ENCODE measurements at regions not wholly inside any gene's neighbourhood (a gene's known extent, or its start where the extent isn't known, plus 50 kb on each side); places are given as distances from the start of the nearest gene placed in this dataset.

DNA sequence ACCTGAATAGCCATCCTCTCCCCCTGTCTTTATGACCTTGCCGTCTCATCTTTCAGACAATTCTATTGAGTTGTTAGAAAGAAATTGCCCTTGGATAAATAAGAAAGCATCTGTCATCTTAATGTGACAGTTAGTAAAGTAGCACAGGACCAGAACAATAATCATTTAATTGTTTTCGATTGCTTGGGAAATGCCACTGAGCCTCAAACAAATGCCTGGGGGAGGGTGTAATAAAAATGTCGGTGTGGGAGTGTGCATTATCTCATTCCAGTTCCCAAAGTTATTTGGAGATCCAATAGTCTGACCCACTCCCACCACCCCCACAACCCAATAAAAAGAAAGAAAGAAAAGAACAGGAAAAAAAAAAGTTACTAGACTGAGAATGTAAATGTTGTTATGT, 509.3 kb upstream of the LRRC7 start:
- Histone ChIP-seq H3K27me3 (no peaks in the 10 kb centered on the region), H3K36me3 (no peaks in the 10 kb centered on the region), H3K4me3 (no peak overlapping the region), H3K9me3 (no peaks in the 10 kb centered on the region), H3K4me1 (no peaks in the 10 kb centered on the region), H3K27ac (no peak overlapping the region)
- ATAC-seq (no peak), DNase-seq (no peak)
- intact Hi-C loops (cut with DNase I): no loop called here
- TF ChIP-seq, protein P1, sequence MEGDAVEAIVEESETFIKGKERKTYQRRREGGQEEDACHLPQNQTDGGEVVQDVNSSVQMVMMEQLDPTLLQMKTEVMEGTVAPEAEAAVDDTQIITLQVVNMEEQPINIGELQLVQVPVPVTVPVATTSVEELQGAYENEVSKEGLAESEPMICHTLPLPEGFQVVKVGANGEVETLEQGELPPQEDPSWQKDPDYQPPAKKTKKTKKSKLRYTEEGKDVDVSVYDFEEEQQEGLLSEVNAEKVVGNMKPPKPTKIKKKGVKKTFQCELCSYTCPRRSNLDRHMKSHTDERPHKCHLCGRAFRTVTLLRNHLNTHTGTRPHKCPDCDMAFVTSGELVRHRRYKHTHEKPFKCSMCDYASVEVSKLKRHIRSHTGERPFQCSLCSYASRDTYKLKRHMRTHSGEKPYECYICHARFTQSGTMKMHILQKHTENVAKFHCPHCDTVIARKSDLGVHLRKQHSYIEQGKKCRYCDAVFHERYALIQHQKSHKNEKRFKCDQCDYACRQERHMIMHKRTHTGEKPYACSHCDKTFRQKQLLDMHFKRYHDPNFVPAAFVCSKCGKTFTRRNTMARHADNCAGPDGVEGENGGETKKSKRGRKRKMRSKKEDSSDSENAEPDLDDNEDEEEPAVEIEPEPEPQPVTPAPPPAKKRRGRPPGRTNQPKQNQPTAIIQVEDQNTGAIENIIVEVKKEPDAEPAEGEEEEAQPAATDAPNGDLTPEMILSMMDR (IDR thresholded peaks at IDR 0.05): no peak

DNA sequence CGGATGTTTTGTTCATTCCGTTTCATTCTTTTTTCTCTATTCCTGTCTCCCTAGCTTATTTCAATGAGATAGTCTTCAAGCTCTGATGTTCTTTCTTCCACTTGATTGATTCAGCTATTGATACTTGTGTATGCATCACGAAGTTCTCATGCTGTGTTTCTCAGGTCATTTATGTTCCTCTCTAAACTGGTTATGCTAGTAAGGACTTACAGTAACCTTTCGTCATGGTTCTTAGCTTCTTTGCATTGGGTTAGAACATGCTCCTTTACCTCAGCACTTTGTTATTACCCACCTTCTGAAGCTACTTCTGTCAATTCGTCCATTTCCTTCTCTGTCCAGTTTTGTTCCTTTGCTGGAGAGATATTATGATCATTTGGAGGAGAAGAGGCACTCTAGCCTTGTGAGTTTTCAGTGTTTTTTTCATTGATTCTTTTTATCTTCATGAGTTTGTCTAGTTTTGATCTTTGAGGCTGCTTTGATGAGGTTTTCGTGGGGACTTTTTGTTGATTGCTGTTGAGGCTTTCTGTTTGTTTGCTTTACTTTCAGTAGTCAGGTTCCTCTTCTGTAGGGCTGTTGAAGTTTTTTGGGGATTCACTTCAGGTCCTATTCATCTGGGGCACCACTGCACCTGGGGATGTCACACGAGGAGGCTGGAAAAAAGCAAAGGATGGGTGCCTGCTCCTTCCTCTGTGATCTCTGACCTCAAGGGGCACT, 496.9 kb upstream of the LRRC7 start:
- no peak for ATAC-seq
- Histone ChIP-seq H3K9me3 (peaks cover 0 to 9% of the 10 kb centered on the region in 2 donors), H3K27ac (no peak overlapping the region), H3K27me3 (no peaks in the 10 kb centered on the region), H3K36me3 (no peaks in the 10 kb centered on the region), H3K4me1 (no peaks in the 10 kb centered on the region), H3K4me3 (no peak overlapping the region)
- intact Hi-C loops (cut with DNase I): no loop called here
- DNase-seq: no peak
- TF ChIP-seq, protein P1 (IDR thresholded peaks at IDR 0.05): no peak

DNA sequence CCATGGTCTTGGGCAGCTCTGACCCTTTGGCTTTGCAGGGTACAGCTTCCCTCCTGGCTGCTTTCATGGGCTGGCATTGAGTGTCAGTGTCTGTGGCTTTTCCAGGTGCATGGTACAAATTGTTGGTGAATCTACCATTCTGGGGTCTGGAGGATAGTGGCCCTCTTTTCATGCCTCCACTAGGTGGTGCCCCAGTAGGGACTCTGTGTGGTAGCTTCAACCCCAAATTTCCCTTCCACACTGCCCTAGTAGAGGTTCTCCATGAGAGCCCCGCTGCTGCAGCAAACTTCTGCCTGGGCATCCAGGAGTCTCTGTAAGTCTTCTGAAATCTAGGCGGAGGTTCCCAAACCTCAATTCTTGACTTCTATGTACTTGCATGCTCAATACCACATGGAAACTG, 494.5 kb upstream of the LRRC7 start:
- H3K27me3 ChIP-seq: no peaks in the 10 kb centered on the region
- no peak overlapping the region for H3K27ac ChIP-seq
- no peak for ATAC-seq
- H3K4me1 ChIP-seq: no peaks in the 10 kb centered on the region
- H3K9me3 ChIP-seq: peaks cover 0 to 9% of the 10 kb centered on the region in 2 donors
- H3K36me3 ChIP-seq: no peaks in the 10 kb centered on the region
- H3K4me3 ChIP-seq: no peak overlapping the region
- intact Hi-C loops (cut with DNase I): no loop called here
- DNase-seq: no peak
- TF ChIP-seq, protein P1 (IDR thresholded peaks at IDR 0.05): no peak

DNA sequence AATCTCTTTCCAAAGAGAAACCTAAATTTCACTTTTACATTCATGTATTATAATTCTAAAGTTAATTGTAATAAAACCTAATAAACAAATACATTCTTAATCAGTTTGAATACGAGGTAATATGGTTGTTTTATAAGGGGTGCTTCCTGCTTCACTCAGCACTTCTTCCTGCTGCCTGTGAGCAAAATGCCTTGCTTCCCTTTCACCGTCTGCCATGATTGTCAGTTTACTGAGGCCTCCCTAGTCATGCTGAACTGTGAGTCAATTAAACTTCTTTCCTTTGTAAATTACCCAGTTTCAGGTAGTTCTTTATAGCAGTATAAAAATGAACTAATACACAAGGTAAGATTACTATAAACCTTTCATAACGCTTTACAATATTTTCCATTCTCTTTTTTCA, 491.1 kb upstream of the LRRC7 start:
- H3K36me3 ChIP-seq: no peaks in the 10 kb centered on the region
- intact Hi-C loops (cut with DNase I): no loop called here
- DNase-seq: no peak
- TF ChIP-seq, protein P1 (IDR thresholded peaks at IDR 0.05): no peak
- ATAC-seq: no peak
- no peaks in the 10 kb centered on the region for H3K4me1 ChIP-seq
- no peak overlapping the region for H3K27ac ChIP-seq
- H3K9me3 ChIP-seq: peaks cover 0 to 7% of the 10 kb centered on the region in 2 donors
- H3K27me3 ChIP-seq: no peaks in the 10 kb centered on the region
- H3K4me3 ChIP-seq: no peak overlapping the region

DNA sequence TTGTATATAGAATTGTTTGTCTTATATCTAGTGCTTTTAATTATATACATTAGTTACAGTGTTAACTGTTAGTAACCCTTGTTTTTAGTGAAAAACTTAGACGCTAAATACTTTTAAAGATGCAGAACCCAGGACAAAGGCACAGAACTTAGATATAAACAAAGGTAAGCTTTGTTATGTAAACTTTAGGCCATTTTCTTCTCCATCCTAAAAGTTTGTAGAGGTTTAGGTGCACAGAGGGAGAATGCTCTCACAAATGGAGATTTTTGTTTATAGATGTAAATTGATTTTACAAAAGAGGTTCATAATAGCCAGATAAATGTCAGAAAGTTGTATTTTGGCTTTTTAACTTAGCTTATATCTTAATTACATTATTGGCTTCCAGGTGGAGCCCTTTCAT, 490.5 kb upstream of the LRRC7 start:
- TF ChIP-seq, protein P1 (IDR thresholded peaks at IDR 0.05): no peak
- Histone ChIP-seq H3K27ac (no peak overlapping the region), H3K4me3 (no peak overlapping the region), H3K4me1 (no peaks in the 10 kb centered on the region), H3K9me3 (peaks cover 0 to 7% of the 10 kb centered on the region in 2 donors), H3K27me3 (no peaks in the 10 kb centered on the region), H3K36me3 (no peaks in the 10 kb centered on the region)
- no peak for ATAC-seq
- DNase-seq: no peak
- intact Hi-C loops (cut with DNase I): no loop called here

Measured in left lung (tissue), 4 donors.